ENCODE measurements at regions not wholly inside any gene's neighbourhood (a gene's known extent, or its start where the extent isn't known, plus 50 kb on each side); places are given as distances from the start of the nearest gene placed in this dataset.

DNA sequence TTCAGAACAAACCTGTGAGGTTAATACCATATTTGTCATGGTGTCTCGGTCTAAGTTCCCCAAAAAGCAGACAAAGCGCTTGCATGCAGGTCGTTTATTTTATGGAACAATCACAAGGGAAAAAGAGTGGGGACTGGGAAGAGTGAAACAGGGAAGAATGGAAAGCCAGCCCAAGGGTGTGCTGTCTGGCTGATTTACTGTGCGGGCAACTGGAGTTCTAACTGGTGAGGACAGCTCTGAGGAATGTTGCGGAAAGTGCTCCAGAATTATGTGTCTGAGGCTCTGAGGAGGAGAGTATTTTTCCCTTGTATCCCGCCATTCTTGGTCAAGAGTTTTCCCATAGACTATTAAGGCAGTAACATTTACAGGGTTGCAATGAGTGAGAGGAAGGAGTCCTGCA lies 465.4 kb downstream of the RMST start:
- no peak for DNase-seq (ENCODE audit: low read depth)

DNA sequence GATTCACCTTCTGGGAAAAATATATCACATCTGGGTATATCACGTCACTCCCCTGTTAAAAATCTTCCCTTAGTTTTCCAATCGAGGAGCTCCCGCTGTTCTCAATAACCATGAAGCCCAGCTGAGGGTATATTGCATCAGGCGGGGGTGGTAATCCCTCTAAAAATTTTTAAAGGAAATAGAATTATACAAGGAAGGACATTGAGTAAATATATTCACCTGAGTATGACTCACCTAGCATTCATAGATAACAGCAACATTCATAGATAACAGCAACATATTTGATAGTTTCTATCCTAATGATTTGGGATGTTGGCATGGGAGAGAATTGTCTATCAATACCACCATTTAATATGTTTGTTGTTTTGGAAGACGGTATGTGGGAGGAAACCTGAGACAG lies 473.6 kb downstream of the RMST start:
- no peak for DNase-seq (ENCODE audit: low read depth)

DNA sequence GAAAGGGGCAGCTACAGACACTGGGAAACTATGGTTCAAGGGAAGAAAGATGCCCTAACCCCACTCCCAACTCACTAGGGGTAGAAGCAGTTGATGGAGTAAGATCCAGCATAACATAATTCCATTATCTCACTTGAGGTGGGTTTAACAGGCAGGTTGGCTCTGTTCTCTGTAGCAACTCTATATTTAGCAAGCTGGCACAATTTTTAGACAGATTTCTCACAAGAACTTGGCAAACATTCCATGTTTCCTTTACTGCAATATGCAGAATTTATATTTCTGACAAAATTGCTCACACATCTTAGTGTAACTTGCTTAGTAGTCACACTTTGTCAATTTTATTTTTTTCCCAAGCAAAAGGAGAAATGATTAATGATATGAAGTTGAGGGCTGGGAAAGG lies 475.4 kb downstream of the RMST start:
- DNase-seq (ENCODE audit: low read depth) = no peak

- no peak for DNase-seq (ENCODE audit: low read depth)
Observed at GRCh38 chr12:97939156-97939555, 476.6 kb downstream of the RMST start.

- no peak for DNase-seq (ENCODE audit: low read depth)
Observed at GRCh38 chr12:97940105-97940504, 477.5 kb downstream of the RMST start.

DNA sequence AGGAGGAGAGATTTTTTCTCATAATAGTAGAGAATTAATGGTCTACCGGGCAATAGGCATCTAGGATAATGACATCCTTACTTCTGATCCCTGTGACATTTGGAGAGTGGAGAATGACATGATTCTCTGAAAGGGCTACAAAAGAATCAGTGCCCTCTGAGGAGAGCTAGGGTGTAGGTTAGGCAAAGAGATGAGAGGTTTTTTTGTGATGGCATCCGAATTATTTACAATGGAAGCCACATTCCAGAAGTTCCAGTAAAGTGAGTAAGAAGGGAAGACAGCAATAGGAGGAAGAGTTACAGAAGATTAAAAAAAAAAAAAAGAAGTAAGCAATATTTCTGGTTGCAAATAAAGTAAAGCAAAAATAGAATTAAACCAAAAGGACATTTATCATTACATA lies 478.0 kb downstream of the RMST start:
- DNase-seq (ENCODE audit: low read depth) = no peak

DNA sequence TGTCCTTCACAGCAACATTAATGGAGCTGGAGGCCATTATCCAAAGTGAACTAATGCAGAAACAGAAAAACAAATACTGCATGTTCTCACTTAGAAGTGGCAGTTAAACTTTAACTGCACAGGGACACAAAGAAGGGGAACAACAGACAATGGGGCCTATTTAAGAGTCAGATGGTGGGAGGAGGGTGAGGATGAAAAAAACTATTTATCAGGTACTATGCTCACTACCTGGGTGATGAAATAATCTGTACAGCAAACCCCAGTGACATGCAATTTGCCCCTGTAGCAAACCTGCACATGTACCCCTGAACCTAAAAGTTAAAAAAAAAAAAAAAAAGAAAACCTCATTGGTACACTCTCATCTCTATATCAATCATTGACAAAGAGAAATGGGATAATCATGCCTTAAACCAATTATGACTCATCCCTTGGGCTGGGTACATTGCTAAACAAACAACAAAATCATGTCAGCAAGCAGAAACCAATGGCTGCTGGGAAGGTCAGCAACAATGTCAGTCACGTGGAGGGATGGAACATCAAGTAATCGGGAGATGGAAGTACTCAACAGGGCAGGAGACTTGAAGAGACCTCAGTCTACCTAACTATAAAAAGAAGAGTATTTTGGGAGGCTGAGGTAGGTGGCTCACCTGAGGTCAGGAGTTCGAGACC lies 479.2 kb downstream of the RMST start:
- no peak for DNase-seq (ENCODE audit: low read depth)

- DNase-seq (ENCODE audit: low read depth) = no peak
Observed at GRCh38 chr12:97943359-97943758, 480.8 kb downstream of the RMST start.

DNA sequence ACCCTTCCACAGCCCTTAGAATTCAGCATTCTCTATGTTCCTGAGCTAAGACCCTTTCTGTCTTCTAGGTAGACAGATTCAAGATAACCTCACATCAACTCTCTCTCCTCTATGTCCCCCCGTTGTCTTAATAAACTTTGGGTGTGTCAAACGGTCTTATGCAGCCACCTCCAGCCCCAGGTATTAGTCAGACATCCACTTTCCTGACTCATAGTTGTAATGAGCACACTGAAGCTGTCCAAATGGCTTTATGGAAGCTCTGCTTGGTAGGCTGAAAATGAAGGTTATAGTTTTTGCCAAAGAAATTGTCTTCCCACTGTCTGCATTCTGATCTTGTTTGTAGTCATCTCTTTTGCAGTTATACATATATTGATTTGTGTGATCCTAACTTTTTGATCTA lies 482.0 kb downstream of the RMST start:
- DNase-seq (ENCODE audit: low read depth) = no peak

DNA sequence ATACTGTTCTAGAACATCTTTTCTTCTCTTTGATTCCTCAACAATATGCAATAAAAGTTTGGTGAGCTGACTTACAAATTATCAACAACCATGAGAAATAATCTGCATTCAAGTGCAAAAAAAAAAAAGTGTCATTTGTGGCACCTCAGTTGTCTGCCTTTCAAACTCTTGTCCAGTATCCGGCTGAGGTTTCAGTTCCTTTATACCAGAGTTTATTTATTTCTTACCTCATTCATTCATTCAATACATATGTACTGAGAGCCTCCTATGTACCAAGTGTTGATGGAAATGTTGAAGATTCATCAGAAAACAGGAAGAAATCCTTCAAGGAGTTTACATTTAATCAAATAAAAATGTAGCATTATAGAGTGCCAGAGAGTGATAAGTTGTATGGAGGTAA lies 484.1 kb downstream of the RMST start:
- no peak for DNase-seq (ENCODE audit: low read depth)

- no peak for DNase-seq (ENCODE audit: low read depth)
Observed at GRCh38 chr12:97948591-97948990, 486.0 kb downstream of the RMST start.

DNA sequence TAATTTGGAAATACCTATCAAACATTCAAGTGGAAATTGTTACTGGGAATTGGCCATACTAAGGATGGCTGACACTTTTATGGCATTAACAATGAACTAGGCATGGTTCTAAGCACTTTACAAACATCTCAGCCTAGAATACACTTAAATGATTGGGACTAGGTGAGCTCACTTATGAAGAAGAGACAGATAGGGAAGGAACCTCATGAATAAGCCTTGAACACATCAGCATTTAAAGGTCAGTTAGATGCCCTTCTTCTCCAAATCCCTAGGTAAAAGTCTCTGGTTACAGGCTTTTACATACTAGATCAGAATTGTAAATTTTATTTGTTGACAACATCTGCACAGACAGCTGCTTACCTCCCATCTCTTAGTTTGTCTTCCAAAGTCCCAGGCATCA lies 488.6 kb downstream of the RMST start:
- no peak for DNase-seq (ENCODE audit: low read depth)

DNA sequence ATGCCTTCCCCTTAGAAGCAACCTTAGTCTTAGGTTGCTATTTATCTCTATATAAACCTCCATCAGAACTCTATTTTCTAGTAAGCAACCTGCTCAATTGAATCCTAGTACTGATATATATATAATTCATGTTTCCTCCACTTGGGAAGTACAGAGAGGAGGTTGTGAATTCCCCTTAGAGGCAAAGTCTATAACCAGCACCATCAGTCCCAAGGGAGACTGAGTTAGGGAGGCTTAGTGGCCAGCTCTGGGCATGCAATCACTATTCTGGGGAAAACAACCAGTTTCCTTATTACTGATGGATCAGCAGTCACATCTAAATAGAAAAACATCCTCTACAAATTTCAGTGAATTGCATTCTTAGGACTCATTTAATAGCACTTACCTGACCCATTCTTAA lies 489.1 kb downstream of the RMST start:
- no peak for DNase-seq (ENCODE audit: low read depth)

DNA sequence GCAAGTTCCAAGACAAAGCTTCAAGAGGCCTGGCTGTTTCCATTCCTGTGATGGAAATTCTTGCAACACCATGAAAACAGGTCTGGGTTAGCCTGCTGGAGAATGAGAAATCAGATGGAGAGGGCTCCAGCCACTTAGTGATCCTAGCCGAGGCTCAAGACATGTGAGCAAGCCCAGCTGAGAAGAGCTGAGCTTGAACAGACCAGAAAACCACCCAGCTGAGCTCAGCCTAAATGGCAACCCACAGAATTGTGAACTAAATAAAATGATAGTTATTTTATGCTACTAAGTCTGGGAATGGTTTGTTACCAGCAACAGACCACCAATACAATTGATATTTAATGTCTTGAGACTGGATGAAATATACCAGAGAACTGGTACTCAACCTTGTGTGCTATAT lies 494.5 kb downstream of the RMST start:
- no peak for DNase-seq (ENCODE audit: low read depth)

DNA sequence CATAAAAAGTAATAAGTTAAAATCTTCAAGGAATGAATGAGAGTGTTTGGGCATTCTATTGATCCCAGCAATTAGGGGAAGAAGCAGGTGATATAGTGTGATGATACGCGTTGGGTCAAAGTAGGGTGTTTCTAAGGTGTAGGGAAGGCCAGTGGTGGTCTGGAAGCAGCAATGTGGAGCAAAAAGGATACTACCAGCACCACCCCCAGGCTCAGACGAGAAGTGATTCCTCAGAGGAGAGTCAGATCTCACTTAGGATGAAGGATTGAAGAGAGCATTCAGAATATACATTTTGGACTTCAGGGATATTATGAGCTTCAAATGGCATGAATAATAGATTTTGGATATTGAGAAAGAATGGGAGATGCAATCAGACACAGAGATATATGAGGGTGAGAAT lies 497.6 kb downstream of the RMST start:
- DNase-seq (ENCODE audit: low read depth) = no peak

- no peak for DNase-seq (ENCODE audit: low read depth)
Observed at GRCh38 chr12:97960741-97961608, 498.4 kb downstream of the RMST start.

- DNase-seq (ENCODE audit: low read depth) = no peak
Observed at GRCh38 chr12:97967831-97968230, 505.2 kb downstream of the RMST start.

DNA sequence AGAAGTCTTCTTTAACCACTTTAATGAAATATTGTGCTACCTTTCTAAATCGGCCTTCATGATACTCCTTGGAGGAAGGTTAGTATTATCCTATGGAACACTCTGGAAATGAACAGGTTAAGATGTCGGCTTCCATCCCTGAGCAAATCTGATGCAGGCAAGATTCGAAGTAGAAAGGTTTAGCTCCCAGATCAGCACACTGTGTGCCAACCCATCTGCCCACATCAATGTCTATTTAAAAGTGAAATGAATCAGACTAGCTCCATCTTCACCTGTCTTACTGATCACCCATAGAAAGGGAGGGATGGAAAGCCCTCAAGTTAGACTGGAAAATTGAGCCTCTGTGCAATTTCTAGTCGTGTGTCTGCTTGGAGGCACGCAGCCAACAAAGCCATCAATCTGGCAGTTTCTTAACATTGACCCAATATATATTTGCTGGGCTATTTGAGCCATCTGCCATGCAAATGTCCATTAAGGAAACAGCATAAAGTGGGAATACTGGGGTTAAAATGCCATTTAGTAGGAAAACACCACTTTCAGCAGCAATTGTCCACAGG lies 506.1 kb downstream of the RMST start:
- DNase-seq (ENCODE audit: low read depth) = no peak

DNA sequence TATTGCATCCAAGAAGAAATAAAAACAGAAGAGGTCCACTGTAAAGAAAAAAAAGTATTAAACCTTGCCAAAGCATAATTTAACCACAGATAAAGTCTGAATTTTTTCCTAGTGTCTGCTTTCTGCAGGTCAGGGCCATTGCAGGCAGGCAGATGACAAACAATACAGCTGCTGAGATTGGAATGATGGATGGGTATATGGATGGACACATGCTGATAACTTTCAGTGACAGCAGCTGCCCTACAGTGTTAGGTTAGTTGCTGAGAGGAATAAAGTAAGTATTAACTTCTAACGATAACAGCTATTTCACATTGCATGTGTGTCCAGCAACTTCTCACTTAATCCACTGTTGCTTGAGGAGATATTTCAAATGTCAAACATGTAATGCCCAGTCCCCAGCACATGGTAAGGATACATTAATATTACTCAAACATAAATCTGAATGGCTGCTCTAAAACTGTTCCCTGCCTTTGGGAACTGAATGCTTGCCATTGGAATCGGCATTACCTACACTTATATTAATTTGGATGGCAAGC lies 515.3 kb downstream of the RMST start:
- DNase-seq (ENCODE audit: low read depth) = no peak

GRCh38 chr12:97982684-97983083 lies 520.1 kb downstream of the RMST start:
- DNase-seq (ENCODE audit: low read depth) = no peak

- DNase-seq (ENCODE audit: low read depth) = no peak
Observed at GRCh38 chr12:97983796-97984195, 521.2 kb downstream of the RMST start.

DNA sequence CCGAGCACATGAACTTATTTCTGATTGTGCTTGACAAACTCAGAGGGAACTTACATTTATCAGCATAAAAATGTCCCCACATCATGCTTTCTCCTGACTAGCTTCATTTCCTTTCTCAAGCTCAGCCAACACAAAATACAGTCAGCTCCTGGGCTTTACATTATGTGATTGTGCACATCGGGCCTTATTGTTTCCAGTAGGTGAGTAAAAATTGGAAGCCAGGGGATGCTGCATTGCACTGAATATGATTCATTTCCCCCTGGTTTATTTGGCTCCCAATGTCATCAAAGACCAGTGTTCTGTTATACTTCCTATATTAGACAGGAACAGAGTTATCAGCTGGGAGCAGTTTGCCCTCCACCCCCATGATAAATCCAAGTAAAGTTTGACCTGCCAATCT lies 521.8 kb downstream of the RMST start:
- no peak for DNase-seq (ENCODE audit: low read depth)

DNA sequence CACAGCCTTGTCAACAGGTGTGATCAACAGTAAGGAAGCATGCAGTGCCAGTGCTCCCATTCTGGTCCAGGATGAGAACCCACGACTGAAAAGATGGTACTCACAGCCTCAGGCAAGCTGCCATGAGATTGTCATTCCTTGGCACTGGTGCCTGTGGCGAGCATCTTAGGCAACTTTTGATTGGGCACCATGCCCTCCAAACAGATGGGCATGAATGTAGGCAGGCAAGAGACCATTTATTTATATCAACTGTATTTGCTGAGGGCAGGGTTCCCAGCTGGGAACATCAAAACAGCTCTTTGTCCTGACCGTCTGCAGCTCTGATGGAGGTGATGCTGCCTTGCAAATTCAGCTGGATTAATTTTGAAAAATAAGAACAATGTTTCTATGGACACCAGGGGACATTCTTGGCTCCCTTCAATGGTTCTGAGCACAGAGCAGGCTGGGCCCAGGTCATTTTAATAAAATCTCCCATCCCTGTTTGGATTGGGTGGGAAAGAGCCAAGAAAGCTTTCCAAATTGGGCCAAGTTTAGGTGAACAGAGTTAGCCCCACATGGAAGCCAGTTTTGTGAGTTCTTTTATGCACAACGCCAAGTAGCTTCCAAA lies 522.5 kb downstream of the RMST start:
- no peak for DNase-seq (ENCODE audit: low read depth)
